HG03520 (cell line): ENCODE measurements at regions not wholly inside any gene's neighbourhood (a gene's known extent, or its start where the extent isn't known, plus 50 kb on each side); places are given as distances from the start of the nearest gene placed in this dataset.

Source experiments
- ATAC-seq: cut with Tn5 transposase; IDR thresholded peaks from one replicate; pipeline ENCODE4 v1.9.1; 2021; ENCODE audit warnings: mild to moderate bottlenecking, moderate library complexity; ENCODE audit not compliant: unreplicated experiment

DNA sequence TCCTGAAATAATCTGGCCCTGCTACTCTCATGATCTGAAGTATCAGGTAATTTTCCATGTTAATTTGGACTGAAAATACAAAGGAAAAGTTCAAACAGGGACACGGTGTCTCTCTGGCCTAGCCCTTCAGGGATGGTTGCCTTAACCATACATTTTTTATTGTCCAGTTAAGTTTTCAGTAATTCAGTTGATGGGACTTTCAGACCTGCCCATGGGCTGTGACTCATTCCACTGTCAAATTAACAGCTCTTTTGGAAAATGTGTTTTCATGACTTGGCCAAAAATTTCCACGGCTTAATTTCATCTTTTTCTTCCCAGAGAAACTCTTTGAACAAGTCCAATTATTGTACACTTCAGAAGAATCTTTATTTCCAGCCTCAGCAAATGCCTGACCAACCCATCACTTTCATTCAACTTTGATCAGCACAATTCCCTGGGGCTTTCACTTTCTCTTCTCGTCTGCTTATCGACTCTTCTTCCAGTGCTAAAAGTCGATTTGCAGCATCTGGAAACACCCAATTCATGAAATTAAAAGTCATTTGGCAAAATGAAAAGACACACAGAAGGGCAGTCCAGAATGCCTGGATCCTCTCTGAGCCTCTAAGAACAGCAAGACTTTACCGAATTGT lies 293.9 kb downstream of the RAB28 start:
- no peak for ATAC-seq

DNA sequence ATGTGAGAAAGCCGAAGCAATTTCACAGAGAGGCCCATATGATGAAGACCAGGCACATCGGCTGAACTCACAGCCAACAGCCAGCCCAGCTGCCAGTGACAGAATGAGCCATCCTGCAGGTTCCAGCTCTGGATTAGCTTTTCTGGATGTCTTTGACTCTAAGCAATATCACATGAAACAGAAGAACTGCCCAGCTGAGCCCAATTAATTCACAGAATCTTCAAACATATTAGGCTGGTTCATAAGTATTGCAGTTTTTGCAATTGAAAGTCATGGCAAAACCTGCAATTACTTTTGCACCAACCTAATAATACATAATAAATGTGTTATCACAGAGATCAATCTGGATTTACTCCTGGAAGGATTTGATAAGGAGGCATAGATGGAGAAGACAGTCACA lies 299.9 kb downstream of the RAB28 start:
- no peak for ATAC-seq

DNA sequence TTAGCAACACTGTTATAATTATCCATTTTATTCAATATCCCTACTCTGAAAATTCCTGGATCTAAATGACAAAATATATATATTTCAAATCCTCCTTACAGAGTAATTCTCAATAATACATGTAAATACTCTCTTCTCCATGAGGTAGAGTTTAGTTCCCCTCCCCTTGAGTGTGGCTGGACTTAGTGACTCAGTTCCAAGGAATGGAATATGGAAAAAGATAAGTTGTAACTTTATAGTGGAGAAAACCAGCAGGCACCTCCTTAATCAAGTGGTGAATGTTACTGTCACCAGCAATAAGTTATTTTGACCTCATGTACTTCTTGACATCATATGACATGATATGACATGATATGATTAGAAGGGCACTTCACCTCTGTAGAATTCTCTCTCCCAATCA lies 302.0 kb downstream of the RAB28 start:
- ATAC-seq: no peak

DNA sequence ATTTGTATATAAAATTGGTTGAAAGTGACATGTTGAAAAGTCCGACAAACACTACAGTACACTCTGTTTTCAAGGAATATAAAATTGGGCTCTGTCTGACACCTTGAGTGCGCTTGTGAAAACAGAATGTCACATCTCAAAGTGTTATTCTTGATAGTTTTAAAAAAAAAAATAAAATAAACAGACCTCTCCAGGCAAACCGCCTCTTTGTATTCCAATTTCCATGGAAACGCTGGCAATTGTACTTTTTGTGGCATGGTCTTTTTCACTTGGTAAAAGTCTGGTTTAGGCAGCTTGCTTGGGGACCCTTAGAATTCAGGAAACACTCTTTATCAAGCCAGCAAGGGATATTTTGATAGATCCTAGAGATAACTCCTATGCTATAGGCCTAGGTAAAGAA lies 302.5 kb downstream of the RAB28 start:
- ATAC-seq: no peak

DNA sequence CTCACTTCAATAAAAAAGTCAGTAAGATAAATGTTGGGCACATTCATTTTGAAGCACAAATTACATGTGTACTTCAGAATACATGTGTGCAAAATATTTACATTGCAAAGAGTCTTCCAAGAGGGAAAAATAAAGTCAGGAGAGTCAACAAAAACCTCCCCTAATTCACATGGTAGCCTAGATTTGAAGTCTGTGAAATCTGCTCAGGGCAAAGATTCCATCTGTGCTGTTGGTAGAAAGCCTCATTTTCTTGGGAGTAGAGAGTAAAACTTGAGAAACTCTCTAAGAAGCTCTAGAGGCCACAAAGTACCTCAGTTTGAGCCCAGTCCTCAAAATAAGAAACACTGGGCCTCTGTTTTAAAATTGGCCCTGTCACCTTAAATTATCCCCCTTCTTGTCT lies 303.4 kb downstream of the RAB28 start:
- ATAC-seq: no peak

DNA sequence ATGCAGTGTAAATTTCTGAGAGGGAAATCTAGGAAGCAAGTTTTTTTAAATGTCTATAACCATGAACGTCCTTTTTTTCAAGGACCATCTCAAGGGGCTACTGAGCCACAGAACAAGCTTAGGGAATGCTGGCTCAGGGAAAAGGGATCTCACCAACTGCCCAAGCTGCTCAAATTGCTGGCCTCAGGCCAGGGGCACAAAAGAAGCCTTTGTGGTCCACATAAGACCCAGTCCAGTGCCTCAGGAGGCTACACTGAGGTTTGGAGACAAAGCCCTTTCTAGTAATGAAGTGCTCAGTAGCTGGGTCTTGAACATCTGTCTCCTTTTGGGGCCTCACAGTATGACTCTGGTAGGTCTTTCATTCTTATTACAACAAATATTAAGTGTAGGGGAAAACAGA lies 305.5 kb downstream of the RAB28 start:
- no peak for ATAC-seq

DNA sequence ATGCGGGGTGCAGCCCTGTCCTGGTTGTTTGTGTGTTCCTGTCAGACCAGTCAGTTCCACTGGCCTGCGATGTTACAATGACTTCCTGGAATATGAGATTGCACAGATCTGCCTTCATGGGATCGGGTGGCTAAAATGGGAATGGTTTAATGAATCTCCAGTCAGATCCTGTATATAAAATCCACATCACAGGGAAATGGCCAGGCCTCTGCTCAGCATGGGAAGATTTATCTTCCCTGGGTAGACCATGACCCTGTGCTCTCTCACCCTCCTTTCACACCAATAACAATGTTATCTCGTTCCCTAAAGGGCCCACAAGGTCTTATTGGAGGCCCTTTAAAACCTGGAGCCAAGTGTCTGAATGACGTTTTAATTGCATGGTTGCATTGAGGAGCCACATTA lies 307.4 kb downstream of the RAB28 start:
- ATAC-seq: no peak

DNA sequence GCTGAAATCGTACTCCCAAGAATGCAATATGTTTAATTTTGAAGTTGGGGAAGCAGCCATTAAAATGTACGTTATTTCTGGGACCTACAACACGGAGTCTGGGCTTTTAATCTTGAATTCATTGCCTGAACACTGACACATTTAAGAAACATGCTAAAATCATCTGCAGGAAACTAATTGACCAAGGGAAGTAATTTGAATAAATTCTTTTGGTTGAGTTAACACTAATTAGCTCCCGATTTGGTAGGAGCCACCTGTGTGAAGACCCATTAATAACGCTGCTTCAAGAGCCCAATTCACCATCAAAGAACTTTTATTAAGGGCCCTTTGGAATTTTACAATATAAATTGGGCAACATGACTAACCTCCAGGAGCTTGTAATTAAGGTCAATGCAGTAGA lies 309.2 kb downstream of the RAB28 start:
- ATAC-seq: no peak

DNA sequence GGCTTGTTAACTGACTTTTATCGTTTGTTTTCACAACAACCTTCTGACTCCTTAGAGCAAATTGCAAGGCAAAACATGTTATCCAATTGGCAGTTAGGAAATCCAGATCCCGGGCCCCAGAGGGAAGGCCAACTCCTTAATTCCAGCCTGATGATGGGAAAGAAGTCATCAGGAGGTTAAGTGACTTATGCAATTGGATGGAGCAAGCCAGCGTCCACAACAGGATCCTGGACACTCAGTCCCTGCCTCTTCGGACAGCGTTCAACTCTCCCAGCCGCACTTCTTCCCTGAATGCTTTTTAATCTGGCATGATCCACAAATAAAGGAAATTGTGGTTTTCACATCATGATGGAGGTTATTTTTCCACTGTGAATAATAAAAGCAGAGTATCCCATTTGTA lies 310.1 kb downstream of the RAB28 start:
- ATAC-seq: no peak

DNA sequence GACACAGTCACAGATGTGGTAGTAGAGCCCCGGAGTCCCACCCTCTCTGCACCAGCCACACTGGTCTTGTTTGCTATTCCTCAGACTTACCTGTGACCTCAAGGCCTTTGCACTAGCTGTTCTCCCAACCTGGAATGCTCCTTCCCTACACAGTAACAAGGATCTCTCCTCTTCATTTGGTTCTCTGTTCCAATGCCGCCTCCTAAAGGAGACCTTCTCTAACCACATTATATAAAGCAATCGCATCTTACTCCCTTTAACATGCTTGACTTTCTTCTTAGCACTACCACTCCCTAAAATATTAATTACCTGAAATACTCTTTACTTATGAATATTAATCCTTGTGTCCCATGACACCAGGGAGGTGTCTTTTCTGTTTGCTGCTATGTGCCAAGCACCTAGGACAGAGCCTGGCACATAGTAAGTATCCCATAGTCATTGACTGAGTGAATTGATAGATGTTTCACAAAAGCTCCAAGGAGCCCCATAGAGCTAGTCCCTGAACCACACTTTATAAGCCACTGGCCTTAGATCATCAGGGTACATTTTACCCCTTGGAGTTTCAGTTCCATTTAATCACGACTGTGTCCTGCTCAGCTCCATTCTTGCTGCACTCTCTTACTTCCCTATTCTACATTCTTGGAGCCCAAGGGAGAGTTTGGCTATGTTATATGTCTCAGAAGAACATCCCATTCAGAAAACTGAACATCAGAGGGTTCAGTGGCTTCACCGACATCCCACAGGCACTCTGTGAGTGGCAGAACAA lies 312.7 kb downstream of the RAB28 start:
- no peak for ATAC-seq

DNA sequence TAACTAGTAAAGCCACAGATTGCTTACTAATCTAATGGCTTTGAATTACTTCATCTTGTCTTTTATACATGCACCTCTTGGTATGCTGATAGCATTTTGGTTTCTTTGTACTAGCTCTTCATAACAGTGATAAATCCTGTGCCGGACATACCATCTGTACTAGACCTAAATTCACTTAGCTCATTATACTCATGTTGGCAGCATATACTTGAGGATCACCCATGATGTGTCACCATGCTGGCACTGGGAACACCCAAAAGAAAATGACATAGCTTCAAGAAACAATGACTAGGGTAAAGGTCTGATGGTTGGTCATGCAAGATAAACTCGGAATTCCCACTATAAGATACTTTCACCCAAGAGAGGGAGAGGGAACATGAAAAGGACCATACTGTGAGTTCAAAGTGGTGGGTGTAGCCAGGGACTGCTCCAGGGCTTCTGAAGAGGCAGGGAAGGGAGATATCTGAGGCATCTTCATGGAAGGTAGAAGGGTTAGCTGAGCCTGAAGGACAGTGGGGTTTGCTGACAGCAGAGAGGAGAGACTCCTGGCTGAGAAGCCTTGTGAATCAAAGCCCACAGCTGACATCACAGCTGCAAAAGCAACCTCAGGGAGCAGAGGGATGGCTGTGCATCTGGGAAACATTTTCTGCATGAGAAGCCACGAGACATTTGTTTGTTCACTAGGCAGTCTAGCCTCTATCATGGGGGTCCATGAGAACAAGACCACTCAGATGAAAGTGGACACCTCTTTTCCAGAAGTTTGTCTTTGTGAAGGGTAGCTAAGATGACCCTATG lies 314.2 kb downstream of the RAB28 start:
- ATAC-seq: no peak

DNA sequence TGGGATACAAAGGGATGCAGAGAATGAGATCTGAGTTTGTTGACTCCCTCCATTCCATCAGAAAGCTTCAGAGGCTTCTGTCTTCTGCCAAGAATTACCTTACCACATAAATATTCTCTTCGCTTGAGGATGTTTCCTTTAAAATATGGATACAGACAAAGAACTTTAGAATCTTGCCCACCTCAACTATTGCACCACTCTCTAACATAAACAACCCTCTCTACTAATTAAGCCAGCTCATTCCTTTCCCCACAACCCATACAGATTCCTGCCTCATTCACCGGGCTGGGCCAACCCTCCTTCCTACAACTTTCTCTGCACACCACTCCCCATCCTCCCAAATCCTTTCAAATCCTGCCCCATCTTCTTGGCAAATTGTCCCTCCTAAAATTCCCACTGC lies 315.8 kb downstream of the RAB28 start:
- no peak for ATAC-seq

DNA sequence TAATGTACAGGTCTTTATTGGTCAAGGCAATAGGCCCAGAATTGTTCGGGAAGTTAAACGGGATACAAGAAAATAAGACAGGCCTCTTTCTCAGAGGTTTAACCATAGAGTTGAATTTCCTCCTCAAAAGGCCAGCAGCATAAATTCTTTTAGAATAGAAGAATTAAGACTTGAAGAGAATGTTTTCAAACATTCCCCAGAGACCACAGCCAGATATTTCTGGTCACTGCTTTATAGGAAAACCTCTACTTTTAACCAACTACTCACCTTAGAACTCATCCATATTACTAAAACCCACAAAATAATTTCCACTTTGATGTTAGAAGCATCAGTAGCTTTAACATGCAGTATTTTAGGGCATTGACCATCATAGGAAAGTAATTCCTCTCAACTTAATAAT lies 317.9 kb downstream of the RAB28 start:
- no peak for ATAC-seq

DNA sequence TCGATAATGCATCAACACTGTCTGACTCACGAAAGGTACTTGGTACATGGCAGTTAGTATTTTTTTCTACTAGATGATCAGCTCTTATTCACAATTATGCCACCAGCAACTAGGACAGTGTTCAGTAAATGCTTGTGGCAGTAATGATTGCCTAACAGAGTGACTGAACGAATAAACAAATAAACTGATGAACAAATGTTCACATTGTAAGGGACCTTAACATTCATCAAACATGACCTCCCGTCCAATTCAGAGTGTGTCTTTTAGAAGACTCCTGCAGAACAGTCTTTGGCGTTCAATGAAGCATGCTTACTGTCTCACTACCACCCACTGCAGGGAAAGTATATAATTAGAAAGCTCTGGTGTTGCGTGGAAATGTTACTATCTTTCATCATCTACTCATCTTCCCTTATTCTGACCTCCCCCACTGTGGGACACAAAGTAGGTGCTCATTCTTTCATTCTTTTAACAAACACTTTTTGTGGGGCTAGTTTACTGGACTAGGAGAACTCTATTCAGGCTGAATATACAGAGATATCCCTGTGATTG lies 319.3 kb downstream of the RAB28 start:
- no peak for ATAC-seq

DNA sequence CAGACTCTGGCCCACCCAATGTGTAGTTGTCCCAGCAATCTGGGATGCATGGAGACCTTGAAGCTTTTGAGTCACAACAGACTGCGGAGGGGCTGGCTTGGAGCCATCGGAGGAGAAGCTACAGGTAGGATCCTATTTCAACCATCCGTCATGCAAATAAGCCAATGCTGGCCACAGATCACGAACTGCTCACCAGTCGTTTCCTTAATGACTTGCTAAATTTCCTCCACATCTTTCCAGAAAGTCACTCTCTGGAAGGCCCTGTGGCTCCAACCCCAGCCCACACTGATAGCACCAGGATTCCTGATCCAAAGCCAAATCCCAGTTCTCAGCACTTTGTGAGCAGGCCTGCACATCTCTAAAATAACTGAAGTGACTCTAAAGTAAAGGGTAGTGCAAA lies 321.3 kb downstream of the RAB28 start:
- ATAC-seq: no peak

DNA sequence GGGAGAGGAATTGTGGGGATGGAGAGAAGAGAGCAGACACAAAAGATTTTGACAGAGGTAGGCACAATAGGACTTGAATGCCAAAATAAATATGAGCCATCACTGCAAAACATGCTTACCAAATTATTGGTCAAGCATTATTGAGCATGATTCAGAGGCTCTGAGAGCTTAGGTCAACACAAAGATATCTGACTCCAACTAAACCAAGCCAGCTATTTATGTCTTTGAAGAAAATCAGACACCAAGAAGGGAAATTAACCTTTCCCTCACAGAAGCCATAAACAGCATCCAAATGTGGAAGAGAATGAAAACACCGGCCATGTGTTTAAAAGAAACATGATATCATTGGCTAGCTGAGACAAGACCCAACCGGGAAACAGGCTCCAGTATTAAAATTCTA lies 323.2 kb downstream of the RAB28 start:
- no peak for ATAC-seq

DNA sequence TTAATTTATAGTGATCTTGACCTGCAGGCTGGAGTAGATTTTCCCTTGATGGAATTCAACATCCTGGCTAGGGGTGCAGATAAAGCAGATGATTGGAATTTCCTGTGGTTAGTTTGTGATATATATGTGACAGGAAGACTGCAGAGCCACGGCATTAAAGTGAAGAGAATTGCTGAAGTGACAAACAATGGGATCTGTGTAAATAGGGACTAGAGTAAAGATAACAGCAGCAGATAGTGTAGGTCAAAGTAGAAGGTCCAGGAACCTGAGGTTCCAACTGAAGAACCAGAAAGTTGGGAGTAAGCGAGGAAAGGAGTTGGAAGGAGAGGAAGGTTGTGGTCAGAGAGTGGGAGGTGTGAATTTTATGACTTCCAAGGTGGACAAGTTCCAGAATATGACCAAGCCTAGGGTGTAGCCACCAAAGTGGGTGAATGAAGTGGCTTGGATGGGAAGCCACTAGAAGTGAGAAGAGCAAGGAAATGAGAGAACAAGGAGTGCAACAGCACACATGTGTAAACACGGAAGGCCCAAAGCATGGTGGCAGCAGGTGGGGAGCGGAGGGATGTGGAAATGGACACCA lies 325.0 kb downstream of the RAB28 start:
- ATAC-seq: no peak

DNA sequence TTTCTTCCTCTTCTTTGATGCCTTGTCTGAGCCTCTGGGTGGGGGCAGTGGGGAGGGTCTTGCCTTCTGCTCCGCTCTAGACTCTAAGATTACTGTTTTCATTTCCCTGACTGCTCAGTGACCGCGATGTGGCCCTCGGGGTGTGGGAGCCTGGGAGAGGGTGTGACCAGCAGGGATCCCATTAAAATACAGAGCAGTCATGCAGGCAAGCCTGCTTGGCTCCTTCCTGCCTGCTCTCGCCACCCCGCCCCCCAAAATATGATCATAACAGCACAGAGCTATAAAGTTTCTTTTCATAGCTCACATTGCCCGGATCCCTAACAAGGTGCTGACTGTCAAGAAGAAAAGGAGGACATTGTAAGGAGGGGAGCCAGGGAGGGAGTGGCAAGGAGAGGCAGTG lies 332.9 kb downstream of the RAB28 start:
- ATAC-seq: no peak

DNA sequence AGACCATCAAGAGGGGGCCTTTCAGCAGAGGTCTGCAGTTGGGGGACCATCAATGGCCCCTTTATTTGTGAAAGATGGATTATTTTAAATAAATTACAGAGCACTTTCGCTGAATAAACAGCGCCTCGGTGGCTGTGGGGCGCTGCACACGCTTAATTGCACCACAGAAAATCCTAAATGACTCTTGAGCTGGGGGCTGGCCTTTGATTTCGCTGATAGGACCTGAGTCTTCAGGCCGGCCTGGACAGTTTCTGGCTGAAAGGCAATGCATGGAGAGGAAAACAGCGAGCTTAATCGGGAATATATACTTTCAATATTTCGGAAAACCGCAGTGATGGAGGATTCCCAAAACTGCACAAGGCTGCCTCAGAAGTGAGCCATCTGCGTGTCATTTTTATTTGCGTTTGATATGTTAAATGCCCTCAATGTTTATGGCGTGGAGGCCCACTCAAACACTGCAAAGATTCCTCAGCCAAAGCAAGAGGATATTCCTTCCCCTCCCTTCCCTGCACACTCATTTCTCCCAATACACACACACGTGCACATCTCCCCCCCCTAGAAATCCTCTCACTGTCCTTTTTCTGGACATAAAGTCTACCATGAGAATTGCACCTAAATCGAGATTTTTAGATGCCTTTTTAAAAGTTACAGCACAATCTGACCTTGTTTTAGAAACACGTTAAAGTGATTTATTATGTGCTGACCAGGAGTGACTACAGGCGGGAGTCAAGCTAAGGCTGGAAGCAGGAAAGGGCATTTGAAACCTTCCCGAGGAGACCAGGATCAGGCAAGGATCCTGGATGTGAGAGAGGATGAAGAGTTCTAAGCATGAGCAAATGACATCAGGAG lies 340.7 kb downstream of the RAB28 start:
- no peak for ATAC-seq

DNA sequence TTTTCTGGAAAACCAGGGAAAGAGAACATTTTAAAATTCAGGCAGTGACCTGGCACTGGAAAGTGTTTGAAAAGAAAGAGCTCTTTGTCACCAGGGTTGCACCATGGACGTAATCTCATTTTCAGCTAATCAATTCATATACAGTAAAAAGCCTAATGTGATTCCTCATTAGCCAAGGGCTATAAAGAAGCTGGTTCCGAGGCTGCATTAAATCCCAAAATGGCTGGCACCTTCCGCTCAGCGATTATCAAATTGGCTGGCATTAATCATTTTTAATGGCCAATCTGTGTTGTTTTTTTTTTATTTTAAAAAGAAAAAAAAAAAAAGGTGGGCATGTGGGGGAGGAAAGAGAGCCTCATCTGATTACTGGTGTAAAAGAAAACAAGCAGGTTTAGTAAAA lies 341.4 kb downstream of the RAB28 start:
- ATAC-seq: no peak

DNA sequence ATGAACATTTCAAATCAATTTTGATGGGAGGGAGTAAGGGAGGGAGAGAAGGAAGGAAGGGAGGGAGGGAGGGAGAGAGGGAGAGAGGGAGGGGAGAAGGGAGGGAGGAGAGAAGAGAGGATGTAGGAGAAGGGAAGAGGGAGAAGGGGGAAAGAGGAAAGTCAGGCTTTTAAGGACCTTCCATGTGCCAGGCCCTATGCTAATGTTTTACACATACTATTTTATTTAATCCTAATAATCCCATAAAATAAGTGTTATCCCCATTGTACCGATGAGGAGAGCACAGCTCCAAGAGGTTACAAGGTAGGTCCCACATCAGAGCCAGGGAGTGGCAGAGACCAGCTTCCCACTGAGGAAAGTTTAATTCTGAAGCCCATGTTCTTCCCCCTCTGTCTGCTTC lies 341.9 kb downstream of the RAB28 start:
- no peak for ATAC-seq
